ENCODE measurements at regions not wholly inside any gene's neighbourhood (a gene's known extent, or its start where the extent isn't known, plus 50 kb on each side); places are given as distances from the start of the nearest gene placed in this dataset.

DNA sequence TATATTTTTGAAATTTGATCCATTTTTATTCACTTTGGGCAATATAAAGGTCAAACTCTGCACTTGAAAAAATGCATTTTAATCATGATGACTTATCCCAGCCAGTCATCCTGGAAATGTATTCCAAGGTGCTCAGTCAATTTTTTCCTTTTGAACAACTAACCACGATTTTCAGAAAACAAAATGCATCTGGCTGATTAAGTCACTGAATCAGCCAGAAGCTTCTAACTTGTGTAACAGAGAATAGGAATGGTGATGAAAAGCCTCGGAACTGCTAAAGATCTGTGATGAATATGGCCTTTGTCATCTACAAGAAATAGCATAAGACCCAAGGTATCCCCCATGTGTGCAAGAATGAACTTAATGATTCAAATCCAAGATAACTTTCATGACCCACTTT is 572.7 kb downstream of the EPHA4 start:
- ChIA-PET CTCF (no interaction called here), POLR2A (ENCODE audit: unreplicated experiment) (no interaction called here)
- H3K4me3 ChIP-seq (ENCODE audit: low read length): no peak overlapping the region
- H3K27ac ChIP-seq (ENCODE audit: low read length): no peak overlapping the region
- peaks cover 10% of the 10 kb centered on the region for H3K4me1 ChIP-seq (ENCODE audit: insufficient read depth, low read length)
- no peaks in the 10 kb centered on the region for H3F3A ChIP-seq (ENCODE audit: low read length, unreplicated experiment)
- H3K9me3 ChIP-seq (ENCODE audit: low read length): no peaks in the 10 kb centered on the region
- no peaks in the 10 kb centered on the region for H3K27me3 ChIP-seq (ENCODE audit: low read length)
- no peaks in the 10 kb centered on the region for H3K79me2 ChIP-seq (ENCODE audit: low read length)
- intact Hi-C loops (cut with micrococcal nuclease): no loop called here
- H2AFZ ChIP-seq (ENCODE audit: low read length): no peak overlapping the region
- no peak overlapping the region for H3K9ac ChIP-seq (ENCODE audit: low read length)
- DNase-seq (peak; percentile 49), ATAC-seq (peak; percentile 35)
- peak overlapping the region; percentile 14; the same call in 1 of the 2 replicates for H3K4me2 ChIP-seq (ENCODE audit: low read length)
- no peaks in the 10 kb centered on the region for H3K9me2 ChIP-seq (replicated peaks; ENCODE audit: low read length)
- H4K20me1 ChIP-seq (ENCODE audit: low read length): no peaks in the 10 kb centered on the region
- BruUV-seq (replicated peaks): no TSS peak
- TF ChIP-seq EZH2phosphoT487 (IDR thresholded peaks at IDR 0.05; ENCODE audit: borderline replicate concordance, low read length) (no peak), EZH2 (IDR thresholded peaks at IDR 0.05; ENCODE audit: low read length, unreplicated experiment) (no peak)
- TF ChIP-seq, protein P1, sequence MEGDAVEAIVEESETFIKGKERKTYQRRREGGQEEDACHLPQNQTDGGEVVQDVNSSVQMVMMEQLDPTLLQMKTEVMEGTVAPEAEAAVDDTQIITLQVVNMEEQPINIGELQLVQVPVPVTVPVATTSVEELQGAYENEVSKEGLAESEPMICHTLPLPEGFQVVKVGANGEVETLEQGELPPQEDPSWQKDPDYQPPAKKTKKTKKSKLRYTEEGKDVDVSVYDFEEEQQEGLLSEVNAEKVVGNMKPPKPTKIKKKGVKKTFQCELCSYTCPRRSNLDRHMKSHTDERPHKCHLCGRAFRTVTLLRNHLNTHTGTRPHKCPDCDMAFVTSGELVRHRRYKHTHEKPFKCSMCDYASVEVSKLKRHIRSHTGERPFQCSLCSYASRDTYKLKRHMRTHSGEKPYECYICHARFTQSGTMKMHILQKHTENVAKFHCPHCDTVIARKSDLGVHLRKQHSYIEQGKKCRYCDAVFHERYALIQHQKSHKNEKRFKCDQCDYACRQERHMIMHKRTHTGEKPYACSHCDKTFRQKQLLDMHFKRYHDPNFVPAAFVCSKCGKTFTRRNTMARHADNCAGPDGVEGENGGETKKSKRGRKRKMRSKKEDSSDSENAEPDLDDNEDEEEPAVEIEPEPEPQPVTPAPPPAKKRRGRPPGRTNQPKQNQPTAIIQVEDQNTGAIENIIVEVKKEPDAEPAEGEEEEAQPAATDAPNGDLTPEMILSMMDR (conservative IDR thresholded peaks at IDR 0.05; ENCODE audit: low read depth, low read length): no peak
- H3K36me3 ChIP-seq (ENCODE audit: low read depth, low read length): no peaks in the 10 kb centered on the region

DNA sequence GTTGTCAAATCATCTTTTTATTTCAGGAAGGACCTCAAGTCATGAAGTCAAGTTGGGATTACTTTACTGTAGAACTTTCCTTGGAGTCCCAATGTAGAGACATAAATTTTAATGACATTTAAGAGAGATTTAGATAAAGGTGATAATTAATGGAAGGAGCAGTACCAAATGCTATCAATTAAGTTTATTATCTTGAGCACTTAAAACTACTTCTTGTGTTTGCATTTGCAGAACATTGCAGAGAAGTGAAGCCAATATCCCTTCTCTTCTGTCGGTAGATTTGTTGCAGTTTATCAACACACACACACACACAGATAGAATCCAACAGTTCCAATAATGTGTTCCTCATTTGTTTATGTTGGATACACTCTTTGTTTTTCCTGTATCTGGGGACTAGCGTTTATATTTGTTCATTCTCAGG is 570.7 kb downstream of the EPHA4 start:
- Histone ChIP-seq H3K9me3 (ENCODE audit: low read length) (no peaks in the 10 kb centered on the region), H4K20me1 (ENCODE audit: low read length) (no peaks in the 10 kb centered on the region), H3K4me3 (ENCODE audit: low read length) (no peak overlapping the region), H3K27me3 (ENCODE audit: low read length) (no peaks in the 10 kb centered on the region), H3K27ac (ENCODE audit: low read length) (no peak overlapping the region), H3K4me2 (ENCODE audit: low read length) (no peak overlapping the region), H3K36me3 (ENCODE audit: low read depth, low read length) (no peaks in the 10 kb centered on the region), H2AFZ (ENCODE audit: low read length) (no peak overlapping the region), H3K4me1 (ENCODE audit: insufficient read depth, low read length) (peaks cover 15% of the 10 kb centered on the region), H3F3A (ENCODE audit: low read length, unreplicated experiment) (no peaks in the 10 kb centered on the region), H3K9me2 (replicated peaks; ENCODE audit: low read length) (no peaks in the 10 kb centered on the region), H3K79me2 (ENCODE audit: low read length) (no peaks in the 10 kb centered on the region), H3K9ac (ENCODE audit: low read length) (no peak overlapping the region)
- intact Hi-C loops (cut with micrococcal nuclease): no loop called here
- ChIA-PET POLR2A (ENCODE audit: unreplicated experiment) (no interaction called here), CTCF (no interaction called here)
- DNase-seq (no peak), ATAC-seq (no peak)
- BruUV-seq (replicated peaks): no TSS peak
- no peak for TF ChIP-seq EZH2phosphoT487 (IDR thresholded peaks at IDR 0.05; ENCODE audit: borderline replicate concordance, low read length)
- TF ChIP-seq EZH2 (IDR thresholded peaks at IDR 0.05; ENCODE audit: low read length, unreplicated experiment): no peak
- TF ChIP-seq, protein P1 (conservative IDR thresholded peaks at IDR 0.05; ENCODE audit: low read depth, low read length): no peak

- no peak overlapping the region for H3K4me2 ChIP-seq (ENCODE audit: low read length)
- H3K27ac ChIP-seq (ENCODE audit: low read length): no peak overlapping the region
- no peak overlapping the region for H3K9ac ChIP-seq (ENCODE audit: low read length)
- no peaks in the 10 kb centered on the region for H3K79me2 ChIP-seq (ENCODE audit: low read length)
- ChIA-PET CTCF (no interaction called here), POLR2A (ENCODE audit: unreplicated experiment) (no interaction called here)
- H3F3A ChIP-seq (ENCODE audit: low read length, unreplicated experiment): no peaks in the 10 kb centered on the region
- no peak for DNase-seq
- no peaks in the 10 kb centered on the region for H4K20me1 ChIP-seq (ENCODE audit: low read length)
- peaks cover 15% of the 10 kb centered on the region for H3K4me1 ChIP-seq (ENCODE audit: insufficient read depth, low read length)
- no peak for ATAC-seq
- H3K27me3 ChIP-seq (ENCODE audit: low read length): no peaks in the 10 kb centered on the region
- TF ChIP-seq EZH2 (IDR thresholded peaks at IDR 0.05; ENCODE audit: low read length, unreplicated experiment) (no peak), EZH2phosphoT487 (IDR thresholded peaks at IDR 0.05; ENCODE audit: borderline replicate concordance, low read length) (no peak)
- TF ChIP-seq, protein P1 (conservative IDR thresholded peaks at IDR 0.05; ENCODE audit: low read depth, low read length): no peak
- no peak overlapping the region for H3K4me3 ChIP-seq (ENCODE audit: low read length)
- no peaks in the 10 kb centered on the region for H3K36me3 ChIP-seq (ENCODE audit: low read depth, low read length)
- intact Hi-C loops (cut with micrococcal nuclease): no loop called here
- H3K9me3 ChIP-seq (ENCODE audit: low read length): no peaks in the 10 kb centered on the region
- no TSS peak for BruUV-seq (replicated peaks)
- no peaks in the 10 kb centered on the region for H3K9me2 ChIP-seq (replicated peaks; ENCODE audit: low read length)
- no peak overlapping the region for H2AFZ ChIP-seq (ENCODE audit: low read length)
Measured at GRCh38 chr2:221002101-221002685, 569.9 kb downstream of the EPHA4 start.
